ENCODE measurements at regions not wholly inside any gene's neighbourhood (a gene's known extent, or its start where the extent isn't known, plus 50 kb on each side); places are given as distances from the start of the nearest gene placed in this dataset.

GRCh38 chr14:82861313-82861712, 1327.7 kb upstream of the SEL1L start:
- TF ChIP-seq CTCF (IDR thresholded peaks at IDR 0.05): no peak
- no peak for TF ChIP-seq ZFX (IDR thresholded peaks at IDR 0.05; ENCODE audit: borderline replicate concordance)

All from 22Rv1 (cell line).